ENCODE measurements at regions not wholly inside any gene's neighbourhood (a gene's known extent, or its start where the extent isn't known, plus 50 kb on each side); places are given as distances from the start of the nearest gene placed in this dataset.

DNA sequence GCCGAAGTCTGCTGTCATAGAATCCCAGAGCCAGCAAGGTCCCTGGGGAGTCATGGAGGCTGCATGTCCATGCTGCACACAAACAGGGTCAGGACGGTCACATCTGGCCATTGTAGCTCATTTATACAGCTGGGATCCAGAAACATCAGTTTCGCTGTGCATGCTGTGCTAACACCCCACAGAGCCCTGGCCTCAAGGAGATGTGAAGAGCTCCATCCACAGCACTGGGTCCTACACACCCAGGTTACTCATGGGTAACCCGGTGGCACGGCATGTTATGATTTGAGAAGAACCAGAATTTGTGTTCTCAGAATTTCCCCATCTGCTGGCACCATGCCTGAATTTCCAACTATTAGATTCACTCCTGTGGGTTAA lies 146.3 kb upstream of the ARHGAP20 start:
- Histone ChIP-seq H3K27me3 (ENCODE audit: control insufficient read depth, insufficient read depth, low read length) (no peaks in the 10 kb centered on the region), H3K9me3 (ENCODE audit: control insufficient read depth, insufficient read depth, low read length) (no peaks in the 10 kb centered on the region), H3K27ac (ENCODE audit: low read depth, low read length) (no peak overlapping the region), H3K4me3 (ENCODE audit: low read depth, low read length) (no peak overlapping the region)
- TF ChIP-seq, protein P1, sequence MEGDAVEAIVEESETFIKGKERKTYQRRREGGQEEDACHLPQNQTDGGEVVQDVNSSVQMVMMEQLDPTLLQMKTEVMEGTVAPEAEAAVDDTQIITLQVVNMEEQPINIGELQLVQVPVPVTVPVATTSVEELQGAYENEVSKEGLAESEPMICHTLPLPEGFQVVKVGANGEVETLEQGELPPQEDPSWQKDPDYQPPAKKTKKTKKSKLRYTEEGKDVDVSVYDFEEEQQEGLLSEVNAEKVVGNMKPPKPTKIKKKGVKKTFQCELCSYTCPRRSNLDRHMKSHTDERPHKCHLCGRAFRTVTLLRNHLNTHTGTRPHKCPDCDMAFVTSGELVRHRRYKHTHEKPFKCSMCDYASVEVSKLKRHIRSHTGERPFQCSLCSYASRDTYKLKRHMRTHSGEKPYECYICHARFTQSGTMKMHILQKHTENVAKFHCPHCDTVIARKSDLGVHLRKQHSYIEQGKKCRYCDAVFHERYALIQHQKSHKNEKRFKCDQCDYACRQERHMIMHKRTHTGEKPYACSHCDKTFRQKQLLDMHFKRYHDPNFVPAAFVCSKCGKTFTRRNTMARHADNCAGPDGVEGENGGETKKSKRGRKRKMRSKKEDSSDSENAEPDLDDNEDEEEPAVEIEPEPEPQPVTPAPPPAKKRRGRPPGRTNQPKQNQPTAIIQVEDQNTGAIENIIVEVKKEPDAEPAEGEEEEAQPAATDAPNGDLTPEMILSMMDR (IDR thresholded peaks at IDR 0.05; ENCODE audit: low read depth, low read length) = no peak
- DNase-seq (ENCODE audit: low read depth, low spot score) = no peak
- ChIA-PET CTCF (interaction anchor here (1.3 kb wide), 1 partner anchor 372 kb away, joined by 3 read pairs; no protein-coding TSS in a partner anchor), POLR2A (interaction anchor here (0.7 kb wide), 1 partner anchor 75 kb away, joined by 3 read pairs; no protein-coding TSS in a partner anchor)

DNA sequence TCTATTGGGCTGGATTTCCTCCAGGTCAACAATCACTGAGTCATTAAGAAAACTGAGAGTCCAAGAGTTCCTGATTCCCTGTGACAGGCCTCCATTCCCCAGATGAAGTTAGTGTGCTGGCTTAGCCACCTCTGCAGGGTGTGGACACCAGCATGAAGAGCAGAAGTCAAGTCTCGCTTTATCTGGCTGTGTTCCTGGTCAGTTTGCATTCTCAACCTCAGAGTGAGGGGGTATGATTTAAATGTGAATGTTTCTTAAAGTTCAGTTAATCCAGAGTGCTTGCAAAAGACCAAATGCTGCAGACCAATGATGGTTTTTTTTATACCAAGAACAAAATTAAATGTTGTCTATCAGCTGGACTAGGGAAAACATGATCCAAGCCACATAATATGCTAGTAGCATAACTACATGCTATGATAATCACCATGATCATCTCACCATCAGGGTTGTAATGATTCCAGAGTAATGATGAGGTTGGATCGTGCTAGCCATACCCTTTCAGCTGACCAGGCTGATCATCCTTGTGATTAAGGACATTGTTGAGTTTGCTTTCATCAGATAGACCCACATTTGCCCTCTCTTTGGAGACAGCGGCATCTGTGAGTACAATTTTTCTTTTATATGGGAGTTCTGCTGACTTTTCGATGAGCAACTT lies 145.8 kb upstream of the ARHGAP20 start:
- ChIA-PET CTCF (no interaction called here), POLR2A (no interaction called here)
- TF ChIP-seq, protein P1 (IDR thresholded peaks at IDR 0.05; ENCODE audit: low read depth, low read length) = no peak
- Histone ChIP-seq H3K4me3 (ENCODE audit: low read depth, low read length) (no peak overlapping the region), H3K9me3 (ENCODE audit: control insufficient read depth, insufficient read depth, low read length) (no peaks in the 10 kb centered on the region), H3K27ac (ENCODE audit: low read depth, low read length) (no peak overlapping the region), H3K27me3 (ENCODE audit: control insufficient read depth, insufficient read depth, low read length) (no peaks in the 10 kb centered on the region)
- peak; percentile 13 for DNase-seq (ENCODE audit: low read depth, low spot score)

DNA sequence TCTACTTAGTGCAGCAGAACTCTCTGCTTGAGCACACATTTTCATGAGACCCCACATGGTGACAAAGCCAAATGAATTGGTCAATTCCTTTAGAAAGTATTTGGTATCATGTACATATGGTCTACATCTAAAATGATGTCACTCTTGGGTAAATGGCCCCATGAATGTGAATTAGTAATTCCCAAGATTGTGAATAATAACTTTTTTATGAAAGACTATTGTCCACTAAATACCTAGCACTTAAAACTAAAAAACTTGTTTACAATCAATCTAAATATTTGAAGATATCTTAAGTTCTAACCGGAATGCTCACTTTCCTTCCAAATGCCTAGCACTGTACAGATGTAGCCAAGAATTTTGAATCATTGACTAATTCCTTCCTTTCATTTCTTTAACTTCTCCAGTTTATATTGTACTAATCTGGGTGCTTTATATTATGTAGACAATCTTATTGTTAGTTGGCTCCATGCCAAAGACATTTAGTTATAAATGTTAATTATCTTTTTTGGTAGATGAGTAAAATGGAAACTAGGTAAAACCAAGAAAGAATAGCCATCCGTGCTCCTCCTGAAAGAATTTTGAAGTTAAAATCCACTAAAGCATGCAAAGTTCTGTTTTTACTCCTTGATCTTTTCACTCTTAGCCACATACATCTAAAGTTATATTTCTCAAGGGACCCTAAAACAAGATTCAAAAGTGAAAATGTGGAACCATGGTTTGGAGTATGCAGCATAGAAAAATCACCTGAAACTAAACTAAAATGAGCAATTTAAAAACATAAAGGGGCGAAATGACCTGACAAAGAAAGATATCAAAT lies 145.0 kb upstream of the ARHGAP20 start:
- Histone ChIP-seq H3K9me3 (ENCODE audit: control insufficient read depth, insufficient read depth, low read length) (no peaks in the 10 kb centered on the region), H3K27ac (ENCODE audit: low read depth, low read length) (no peak overlapping the region), H3K27me3 (ENCODE audit: control insufficient read depth, insufficient read depth, low read length) (no peaks in the 10 kb centered on the region), H3K4me3 (ENCODE audit: low read depth, low read length) (no peak overlapping the region)
- peak; percentile 21 for DNase-seq (ENCODE audit: low read depth, low spot score)
- TF ChIP-seq, protein P1 (IDR thresholded peaks at IDR 0.05; ENCODE audit: low read depth, low read length) = no peak
- ChIA-PET POLR2A (no interaction called here), CTCF (no interaction called here)

DNA sequence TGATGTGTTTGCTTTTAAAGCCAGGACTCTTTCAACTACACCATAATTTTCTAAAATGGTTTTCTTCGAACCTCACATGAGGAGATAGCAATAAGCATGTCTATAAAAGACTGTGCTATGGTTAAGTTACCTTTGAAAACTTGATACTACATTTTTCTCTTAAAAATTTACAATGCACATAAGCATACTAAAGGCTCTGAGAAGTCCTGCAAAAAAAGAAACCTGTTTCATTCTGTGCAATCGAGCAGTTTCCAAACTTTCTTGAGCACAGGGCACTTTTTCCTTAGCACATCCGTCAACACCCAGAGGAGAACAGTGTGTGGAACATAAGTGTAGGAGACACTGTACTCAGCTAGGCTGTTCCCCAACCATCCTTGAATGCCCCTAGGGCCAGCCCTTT lies 144.1 kb upstream of the ARHGAP20 start:
- H3K4me3 ChIP-seq (ENCODE audit: low read depth, low read length) = no peak overlapping the region
- no peak overlapping the region for H3K27ac ChIP-seq (ENCODE audit: low read depth, low read length)
- ChIA-PET POLR2A (no interaction called here), CTCF (no interaction called here)
- no peaks in the 10 kb centered on the region for H3K9me3 ChIP-seq (ENCODE audit: control insufficient read depth, insufficient read depth, low read length)
- TF ChIP-seq, protein P1 (IDR thresholded peaks at IDR 0.05; ENCODE audit: low read depth, low read length) = no peak
- DNase-seq (ENCODE audit: low read depth, low spot score) = no peak
- H3K27me3 ChIP-seq (ENCODE audit: control insufficient read depth, insufficient read depth, low read length) = no peaks in the 10 kb centered on the region

DNA sequence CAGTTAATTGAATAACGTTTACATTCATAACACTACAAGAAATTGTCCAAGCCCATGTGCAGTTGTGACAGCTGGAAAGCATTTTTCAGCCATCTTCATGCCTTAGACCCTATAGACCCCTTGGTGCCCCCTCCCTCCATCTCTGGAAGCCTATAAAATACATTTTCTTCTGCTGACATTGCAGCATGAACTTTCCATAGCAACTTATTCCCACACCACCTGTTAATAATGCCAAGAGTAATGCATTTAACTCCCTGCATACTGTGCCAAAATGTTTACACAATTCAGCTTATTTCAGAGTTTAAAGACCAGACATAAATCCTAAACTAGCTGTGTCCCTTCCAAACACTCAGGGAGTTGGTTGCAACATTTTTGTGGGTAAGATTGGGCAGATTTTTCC lies 143.0 kb upstream of the ARHGAP20 start:
- DNase-seq (ENCODE audit: low read depth, low spot score) = no peak
- Histone ChIP-seq H3K4me3 (ENCODE audit: low read depth, low read length) (no peak overlapping the region), H3K27me3 (ENCODE audit: control insufficient read depth, insufficient read depth, low read length) (no peaks in the 10 kb centered on the region), H3K27ac (ENCODE audit: low read depth, low read length) (no peak overlapping the region), H3K9me3 (ENCODE audit: control insufficient read depth, insufficient read depth, low read length) (no peaks in the 10 kb centered on the region)
- POLR2A ChIA-PET = no interaction called here
- TF ChIP-seq, protein P1 (IDR thresholded peaks at IDR 0.05; ENCODE audit: low read depth, low read length) = no peak
- CTCF ChIA-PET = interaction anchor here (0.6 kb wide), 1 partner anchor 390 kb away, joined by 3 read pairs; no protein-coding TSS in a partner anchor
